ENCODE measurements at regions not wholly inside any gene's neighbourhood (a gene's known extent, or its start where the extent isn't known, plus 50 kb on each side); places are given as distances from the start of the nearest gene placed in this dataset.

DNA sequence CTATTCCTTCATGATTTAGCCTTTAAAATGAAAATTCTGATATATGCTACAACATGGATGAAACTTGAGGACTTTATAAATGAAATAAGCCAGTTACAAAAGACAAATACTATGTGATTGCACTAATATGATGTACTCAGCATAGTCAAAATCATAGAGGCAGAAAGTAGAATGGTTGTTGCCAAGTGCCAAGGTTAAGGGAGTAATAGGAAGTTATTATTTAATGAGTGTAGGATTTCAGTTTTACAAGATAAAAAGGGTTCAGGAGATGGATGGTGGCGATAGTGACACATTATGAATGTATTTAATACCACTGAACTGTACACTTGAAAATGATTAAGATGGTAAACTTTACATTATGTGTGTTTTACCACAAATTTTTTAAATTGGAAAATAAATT is 73.1 kb upstream of the FMN2 start:
- Histone ChIP-seq H2BK12ac (ENCODE audit: low read depth, low read length) (no peak overlapping the region), H3K27me3 (replicated peaks in 1 of 4; ENCODE audit: control insufficient read depth in 3 of 4, extremely low read depth in 1 of 4, insufficient read depth in 3 of 4, low read length in 3 of 4) (no peaks in the 10 kb centered on the region), H3K9ac (replicated peaks in 1 of 4; ENCODE audit: extremely low read depth in 1 of 4, low read depth in 3 of 4, low read length in 3 of 4) (no peak overlapping the region), H3K18ac (ENCODE audit: extremely low read depth, low read length) (no peak overlapping the region), H3K4me3 (ENCODE audit: extremely low read depth in 1 of 4, insufficient read depth in 2 of 4, low read depth in 3 of 4, low read length in 4 of 4) (no peak overlapping the region), H3K9me3 (ENCODE audit: insufficient read depth in 2 of 2, low read depth in 1 of 2, low read length in 1 of 2) (no peaks in the 10 kb centered on the region), H3K23me2 (ENCODE audit: low read depth, low read length) (no peaks in the 10 kb centered on the region), H2AK5ac (ENCODE audit: low read depth, low read length) (no peak overlapping the region), H2BK5ac (ENCODE audit: low read depth, low read length) (no peak overlapping the region), H3K14ac (ENCODE audit: insufficient read length) (no peak overlapping the region), H3K4me2 (ENCODE audit: insufficient read depth in 1 of 2, low read depth in 2 of 2, low read length in 2 of 2) (no peak overlapping the region), H2BK20ac (ENCODE audit: low read length) (no peak overlapping the region), H3K23ac (ENCODE audit: insufficient read length) (no peak overlapping the region), H3K79me2 (ENCODE audit: control insufficient read depth in 1 of 2, insufficient read depth in 2 of 2, low read length in 2 of 2) (no peaks in the 10 kb centered on the region), H4K8ac (ENCODE audit: extremely low read depth, insufficient read depth, low read length) (no peak overlapping the region), H4K91ac (replicated peaks; ENCODE audit: insufficient read length, low read length) (no peak overlapping the region), H2BK15ac (ENCODE audit: low read length) (no peak overlapping the region), H4K20me1 (replicated peaks in 1 of 2; ENCODE audit: control insufficient read depth in 1 of 2, insufficient read depth in 2 of 2, low read length in 2 of 2) (no peaks in the 10 kb centered on the region), H3K4ac (replicated peaks; ENCODE audit: insufficient read length, low read depth, low read length) (no peak overlapping the region), H3K56ac (replicated peaks; ENCODE audit: insufficient read length, low read depth, low read length) (no peak overlapping the region), H3K36me3 (ENCODE audit: control insufficient read depth in 2 of 4, insufficient read depth in 4 of 4, low read length in 3 of 4) (no peaks in the 10 kb centered on the region), H3K4me1 (replicated peaks in 1 of 4; ENCODE audit: control insufficient read depth in 3 of 4, insufficient read depth in 4 of 4, low read length in 3 of 4) (no peaks in the 10 kb centered on the region), H2BK120ac (replicated peaks; ENCODE audit: low read depth, low read length) (no peak overlapping the region), H3K27ac (ENCODE audit: low read depth, low read length) (no peak overlapping the region), H3K79me1 (ENCODE audit: low read depth, low read length) (no peaks in the 10 kb centered on the region), H2AFZ (ENCODE audit: low read length) (no peak overlapping the region), H4K5ac (ENCODE audit: insufficient read length, low read depth, low read length) (no peak overlapping the region)
- DNase-seq (ENCODE audit: low read depth in 1 of 2, low spot score in 2 of 2), result no peak
- WGBS, 2 experiments (ENCODE audit: extremely low coverage in 1 of 2, insufficient coverage in 1 of 2, insufficient read length in 1 of 2, insufficient replicate concordance in 2 of 2, low coverage in 1 of 2, low lambda C conversion rate in 2 of 2, missing lambda C conversion rate in 1 of 2), result 81% methylated on average over 1 of the region's 1 CpG; no CpG with 5 or more reads in 1 of the 2 experiments
- POLR2A ChIA-PET (ENCODE audit: partially characterized antibody), result no interaction called here
- CTCF ChIA-PET (ENCODE audit: partially characterized antibody), result interaction anchor here (1.7 kb wide), 1 partner anchor 13 kb away, joined by 9 read pairs; no protein-coding TSS in a partner anchor
- no peak for TF ChIP-seq MAX (IDR thresholded peaks at IDR 0.05)
- no peak for TF ChIP-seq CBX8 (IDR thresholded peaks at IDR 0.05; ENCODE audit: borderline replicate concordance, low read depth, low read length)
- TF ChIP-seq BACH1 (IDR thresholded peaks at IDR 0.05; ENCODE audit: low read length), result no peak
- TF ChIP-seq EZH2 (IDR thresholded peaks at IDR 0.05; ENCODE audit: low read depth, low read length, severe bottlenecking), result no peak
- no peak for TF ChIP-seq GTF2F1 (IDR thresholded peaks at IDR 0.05; ENCODE audit: borderline replicate concordance, low read depth, low read length)
- no peak for TF ChIP-seq NANOG (IDR thresholded peaks at IDR 0.05; ENCODE audit: insufficient read depth, low read depth, low read length, poor library complexity, severe bottlenecking)
- TF ChIP-seq SP1 (IDR thresholded peaks at IDR 0.05; ENCODE audit: low read depth, low read length), result no peak
- FAIRE-seq, result no peak

Data from H1 (cell line).